Right cardiac atrium (tissue), 5 donors: ENCODE measurements at regions not wholly inside any gene's neighbourhood (a gene's known extent, or its start where the extent isn't known, plus 50 kb on each side); places are given as distances from the start of the nearest gene placed in this dataset.
"Not testable (repeated sequence)": the region's sequence is repeated elsewhere in the genome, so short reads cannot be mapped to it uniquely, and the experiment has no call there.

Source experiments
- ATAC-seq, 2 donors: fragments of 200-7000 bp; cut with Tn5 transposase; one replicate each; pipeline versions ENCODE4 v1.8.0 to v1.9.1; 2020; ENCODE audit warnings: moderate library complexity in 2 of 2, mild to moderate bottlenecking in 1 of 2
- DNase-seq, 3 donors: peaks; one replicate each; pipeline ENCODE4 v3.0.0-alpha.2; 2020
- H3K27ac ChIP-seq: one replicate; pipeline ENCODE4 v1.5.1; 2013; ENCODE audit warnings: mild to moderate bottlenecking, low read length, control low read depth, moderate library complexity
- H3K27me3 ChIP-seq: one replicate; pipeline ENCODE4 v1.6.1; 2013; ENCODE audit not compliant: control insufficient read depth, insufficient read depth
- H3K4me1 ChIP-seq: one replicate; pipeline ENCODE4 v1.6.1; 2013; ENCODE audit warnings: low read length; ENCODE audit not compliant: control insufficient read depth, insufficient read depth
- H3K4me3 ChIP-seq: one replicate; pipeline ENCODE4 v1.5.1; 2013; ENCODE audit warnings: low read length, control low read depth
- H3K9me3 ChIP-seq: one replicate; pipeline ENCODE4 v1.6.1; 2013; ENCODE audit warnings: low read length; ENCODE audit not compliant: control insufficient read depth
- WGBS: extraction: QIAGEN DNeasy Blood & Tissue Kit; methylation state at CpG from one replicate; pipeline ENCODE4 v1.1.7; 2013; 5-methylcytosine and 5-hydroxymethylcytosine counted together
- intact Hi-C, 4 donors: fragments of 100-400 bp; cut with DNase I; formaldehyde crosslinking; loops; one replicate each; pipeline versions ENCODE4 v1.11.0 to v1.14.0; 2022 to 2023
- donor health status: healthy with polysubstance abuse.
- donor health status: DM: no; HTN: yes; CAD: no.
- donor health status: DM: no; HTN: no; CAD: no.
- donor health status: DM: no; HTN: yes; CAD: no; lungs with severe emphysema.
- donor health status: DM: yes; HTN: yes; CAD: no.

GRCh38 chr2:107694667-107695066 lies 132.0 kb upstream of the RGPD4 start:
- DNase-seq = no peak
- Histone ChIP-seq H3K27me3 (peaks cover 2% of the 10 kb centered on the region), H3K4me1 (no peaks in the 10 kb centered on the region), H3K4me3 (no peak overlapping the region), H3K9me3 (no peaks in the 10 kb centered on the region), H3K27ac (no peak overlapping the region)
- intact Hi-C loops = no loop called here
- ATAC-seq = no peak
- WGBS = 85% methylated on average over 5 of the region's 5 CpGs

GRCh38 chr2:107697385-107697784 lies 129.3 kb upstream of the RGPD4 start:
- Histone ChIP-seq H3K27me3 (peaks cover 2% of the 10 kb centered on the region), H3K4me3 (no peak overlapping the region), H3K4me1 (no peaks in the 10 kb centered on the region), H3K27ac (no peak overlapping the region), H3K9me3 (no peaks in the 10 kb centered on the region)
- DNase-seq (no peak), ATAC-seq (no peak)
- intact Hi-C loops = no loop called here

- DNase-seq (no peak), ATAC-seq (no peak)
- intact Hi-C loops = no loop called here
- Histone ChIP-seq H3K4me1 (no peaks in the 10 kb centered on the region), H3K27me3 (peaks cover 2% of the 10 kb centered on the region), H3K9me3 (no peaks in the 10 kb centered on the region), H3K4me3 (no peak overlapping the region), H3K27ac (no peak overlapping the region)
- WGBS = 69% methylated on average over 3 of the region's 3 CpGs
Measured at GRCh38 chr2:107698861-107699260, 127.8 kb upstream of the RGPD4 start.

GRCh38 chr2:107700073-107700472 lies 126.6 kb upstream of the RGPD4 start:
- intact Hi-C loops = no loop called here
- Histone ChIP-seq H3K27me3 (no peaks in the 10 kb centered on the region), H3K4me1 (no peaks in the 10 kb centered on the region), H3K9me3 (no peaks in the 10 kb centered on the region), H3K27ac (no peak overlapping the region), H3K4me3 (no peak overlapping the region)
- ATAC-seq (no peak), DNase-seq (no peak)
- WGBS = 91% methylated on average over 1 of the region's 1 CpG

GRCh38 chr2:107711941-107712340 lies 114.8 kb upstream of the RGPD4 start:
- no peaks in the 10 kb centered on the region for H3K9me3 ChIP-seq
- DNase-seq = no peak
- H3K4me1 ChIP-seq = no peaks in the 10 kb centered on the region
- ATAC-seq = no peak
- H3K27ac ChIP-seq = no peak overlapping the region
- H3K4me3 ChIP-seq = no peak overlapping the region
- intact Hi-C loops = no loop called here
- 71% methylated on average over 3 of the region's 3 CpGs for WGBS
- H3K27me3 ChIP-seq = no peaks in the 10 kb centered on the region

GRCh38 chr2:107712857-107713256 lies 113.8 kb upstream of the RGPD4 start:
- WGBS = 63% methylated on average over 6 of the region's 6 CpGs
- no peaks in the 10 kb centered on the region for H3K4me1 ChIP-seq
- no peaks in the 10 kb centered on the region for H3K9me3 ChIP-seq
- intact Hi-C loops = no loop called here
- DNase-seq (no peak), ATAC-seq (no peak)
- no peak overlapping the region for H3K27ac ChIP-seq
- H3K4me3 ChIP-seq = peak overlapping the region; percentile 20
- no peaks in the 10 kb centered on the region for H3K27me3 ChIP-seq

GRCh38 chr2:107717661-107718060 lies 109.0 kb upstream of the RGPD4 start:
- intact Hi-C loops = no loop called here
- WGBS = 66% methylated on average over 5 of the region's 5 CpGs

GRCh38 chr2:107719141-107719540 lies 107.6 kb upstream of the RGPD4 start:
- H3K4me3 ChIP-seq = no peak overlapping the region
- ATAC-seq (no peak), DNase-seq (no peak)
- H3K9me3 ChIP-seq = no peaks in the 10 kb centered on the region
- no peaks in the 10 kb centered on the region for H3K27me3 ChIP-seq
- 90% methylated on average over 3 of the region's 3 CpGs for WGBS
- no peak overlapping the region for H3K27ac ChIP-seq
- intact Hi-C loops = no loop called here
- H3K4me1 ChIP-seq = no peaks in the 10 kb centered on the region

More at GRCh38 chr2:107717661-107718060, 109.0 kb upstream of the RGPD4 start:
- Histone ChIP-seq H3K9me3 (no peaks in the 10 kb centered on the region), H3K4me3 (no peak overlapping the region), H3K4me1 (no peaks in the 10 kb centered on the region), H3K27ac (no peak overlapping the region), H3K27me3 (no peaks in the 10 kb centered on the region)
- no peak for ATAC-seq
- no peak for DNase-seq

GRCh38 chr2:107719836-107720235 lies 106.9 kb upstream of the RGPD4 start:
- intact Hi-C loops = no loop called here
- H3K4me3 ChIP-seq = no peak overlapping the region
- H3K4me1 ChIP-seq = no peaks in the 10 kb centered on the region
- no peaks in the 10 kb centered on the region for H3K9me3 ChIP-seq
- 57% methylated on average over 7 of the region's 7 CpGs for WGBS
- H3K27ac ChIP-seq = no peak overlapping the region
- ATAC-seq (no peak), DNase-seq (no peak)
- H3K27me3 ChIP-seq = no peaks in the 10 kb centered on the region

- Histone ChIP-seq H3K27ac (no peak overlapping the region), H3K27me3 (no peaks in the 10 kb centered on the region), H3K9me3 (no peaks in the 10 kb centered on the region), H3K4me1 (no peaks in the 10 kb centered on the region), H3K4me3 (no peak overlapping the region)
- DNase-seq = no peak
- ATAC-seq = no peak
- intact Hi-C loops = no loop called here
- WGBS = 79% methylated on average over 3 of the region's 3 CpGs
Measured at GRCh38 chr2:107721178-107721577, 105.5 kb upstream of the RGPD4 start.

GRCh38 chr2:107721586-107721985 lies 105.1 kb upstream of the RGPD4 start:
- H3K4me3 ChIP-seq = no peak overlapping the region
- 67% methylated on average over 2 of the region's 2 CpGs for WGBS
- DNase-seq = no peak
- no peaks in the 10 kb centered on the region for H3K27me3 ChIP-seq
- no peak overlapping the region for H3K27ac ChIP-seq
- H3K9me3 ChIP-seq = no peaks in the 10 kb centered on the region
- intact Hi-C loops = no loop called here
- H3K4me1 ChIP-seq = no peaks in the 10 kb centered on the region
- ATAC-seq = no peak

GRCh38 chr2:107725824-107726223 lies 100.9 kb upstream of the RGPD4 start:
- H3K27ac ChIP-seq, DNase-seq, ATAC-seq, H3K9me3 ChIP-seq, H3K27me3 ChIP-seq, H3K4me1 ChIP-seq, H3K4me3 ChIP-seq, intact Hi-C loops: not testable (repeated sequence)
- 97% methylated on average over 1 of the region's 1 CpG for WGBS
